B cell (primary cell): ENCODE measurements at regions not wholly inside any gene's neighbourhood (a gene's known extent, or its start where the extent isn't known, plus 50 kb on each side); places are given as distances from the start of the nearest gene placed in this dataset.

Experiments
- EZH2 ChIP-seq: IDR thresholded peaks from 2 replicates; pipeline ENCODE4 v1.6.1; 2012; ENCODE audit warnings: borderline replicate concordance, low read depth, mild to moderate bottlenecking, moderate library complexity, low read length; ENCODE audit not compliant: insufficient read depth, poor library complexity, severe bottlenecking
- TF ChIP-seq, protein P1 (sequence below): fragments of 200-600 bp; IDR thresholded peaks from one replicate; pipeline ENCODE4 v1.8.0; 2022; ENCODE audit warnings: antibody characterized with exemption, mild to moderate bottlenecking

GRCh38 chr2:129285012-129285411 lies 694.5 kb upstream of the RAB6C start:
- no peak for TF ChIP-seq EZH2
- TF ChIP-seq, protein P1, sequence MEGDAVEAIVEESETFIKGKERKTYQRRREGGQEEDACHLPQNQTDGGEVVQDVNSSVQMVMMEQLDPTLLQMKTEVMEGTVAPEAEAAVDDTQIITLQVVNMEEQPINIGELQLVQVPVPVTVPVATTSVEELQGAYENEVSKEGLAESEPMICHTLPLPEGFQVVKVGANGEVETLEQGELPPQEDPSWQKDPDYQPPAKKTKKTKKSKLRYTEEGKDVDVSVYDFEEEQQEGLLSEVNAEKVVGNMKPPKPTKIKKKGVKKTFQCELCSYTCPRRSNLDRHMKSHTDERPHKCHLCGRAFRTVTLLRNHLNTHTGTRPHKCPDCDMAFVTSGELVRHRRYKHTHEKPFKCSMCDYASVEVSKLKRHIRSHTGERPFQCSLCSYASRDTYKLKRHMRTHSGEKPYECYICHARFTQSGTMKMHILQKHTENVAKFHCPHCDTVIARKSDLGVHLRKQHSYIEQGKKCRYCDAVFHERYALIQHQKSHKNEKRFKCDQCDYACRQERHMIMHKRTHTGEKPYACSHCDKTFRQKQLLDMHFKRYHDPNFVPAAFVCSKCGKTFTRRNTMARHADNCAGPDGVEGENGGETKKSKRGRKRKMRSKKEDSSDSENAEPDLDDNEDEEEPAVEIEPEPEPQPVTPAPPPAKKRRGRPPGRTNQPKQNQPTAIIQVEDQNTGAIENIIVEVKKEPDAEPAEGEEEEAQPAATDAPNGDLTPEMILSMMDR = no peak
